GM19023 (cell line): ENCODE measurements at regions not wholly inside any gene's neighbourhood (a gene's known extent, or its start where the extent isn't known, plus 50 kb on each side); places are given as distances from the start of the nearest gene placed in this dataset.
"Not testable (repeated sequence)": the region's sequence is repeated elsewhere in the genome, so short reads cannot be mapped to it uniquely, and the experiment has no call there.

ENCODE experiments used
- ATAC-seq: cut with Tn5 transposase; IDR thresholded peaks from one replicate; pipeline ENCODE4 v1.9.1; 2021; ENCODE audit warnings: mild to moderate bottlenecking, moderate library complexity; ENCODE audit not compliant: unreplicated experiment

GRCh38 chr11:26839911-26840698 lies 118.2 kb upstream of the SLC5A12 start:
- ATAC-seq = no peak

DNA sequence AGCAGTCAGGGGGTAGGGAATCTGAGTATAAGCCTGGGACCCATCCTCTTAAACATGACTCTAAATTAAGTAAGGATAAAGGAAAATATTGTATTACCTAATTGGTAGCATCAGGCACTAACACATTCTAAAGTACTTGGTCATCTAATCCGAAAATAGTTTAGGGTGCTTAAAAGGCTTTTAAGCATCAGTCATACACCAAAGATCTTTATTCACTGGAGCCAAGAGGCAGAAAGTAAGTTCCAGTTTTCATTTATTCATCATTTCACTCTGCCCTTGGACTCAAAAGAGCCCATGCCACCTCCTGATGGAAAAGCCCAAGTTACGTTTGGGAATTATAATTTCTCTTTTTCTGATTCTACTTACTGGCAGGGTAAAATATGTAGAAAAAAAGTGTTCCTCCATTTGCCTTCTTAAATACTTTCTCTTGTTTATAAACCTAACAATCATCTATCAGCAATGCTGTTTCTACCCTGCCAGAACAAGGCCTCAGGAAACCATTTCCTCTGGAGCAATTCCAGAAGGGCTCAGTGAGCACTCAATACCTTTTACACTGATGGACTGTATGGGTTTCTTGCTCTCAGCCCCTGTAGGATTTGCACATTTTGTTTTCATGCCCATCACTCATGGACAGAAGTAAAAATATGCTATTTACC lies 120.1 kb upstream of the SLC5A12 start:
- ATAC-seq = no peak

DNA sequence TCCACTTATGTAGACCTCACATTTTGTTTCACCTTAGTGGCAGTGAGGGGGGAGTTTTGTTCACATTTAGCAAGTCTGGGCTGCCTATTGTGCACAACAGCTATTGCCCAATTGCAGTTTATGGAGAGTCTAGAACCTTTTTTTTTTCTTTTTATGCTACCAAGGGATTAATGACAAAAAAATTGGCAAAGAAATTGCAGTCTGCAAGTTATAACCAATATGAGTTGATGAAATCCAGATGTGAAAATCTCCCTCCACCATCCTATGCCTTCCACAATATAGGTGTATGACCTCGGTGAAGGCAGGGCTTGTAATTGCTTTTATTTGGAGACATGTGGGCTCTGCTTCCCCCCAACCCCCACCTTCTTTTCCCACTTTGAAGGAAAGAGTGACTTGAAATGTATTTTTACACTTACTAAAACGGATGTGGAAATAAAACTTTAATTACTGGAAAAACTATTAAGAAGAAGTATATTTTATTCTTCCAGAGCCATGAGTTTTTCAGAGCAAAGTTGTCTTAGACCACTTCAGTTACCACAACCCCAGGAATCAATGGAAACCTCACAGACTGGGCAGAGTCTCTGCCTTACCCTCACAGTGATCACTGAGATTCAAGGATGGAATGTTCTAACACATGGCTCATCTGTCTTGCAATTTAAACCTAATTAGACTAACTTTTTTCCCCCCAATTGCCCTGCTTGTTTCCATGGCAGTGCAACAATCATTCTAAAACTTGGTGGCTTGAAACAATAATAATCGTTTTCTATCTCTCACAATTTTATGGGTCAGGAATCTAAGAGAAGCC lies 120.8 kb upstream of the SLC5A12 start:
- no peak for ATAC-seq

GRCh38 chr11:26843539-26843938 lies 121.7 kb upstream of the SLC5A12 start:
- ATAC-seq = no peak

GRCh38 chr11:26844963-26845362 lies 123.1 kb upstream of the SLC5A12 start:
- no peak for ATAC-seq

GRCh38 chr11:26846227-26846626 lies 124.4 kb upstream of the SLC5A12 start:
- no peak for ATAC-seq

DNA sequence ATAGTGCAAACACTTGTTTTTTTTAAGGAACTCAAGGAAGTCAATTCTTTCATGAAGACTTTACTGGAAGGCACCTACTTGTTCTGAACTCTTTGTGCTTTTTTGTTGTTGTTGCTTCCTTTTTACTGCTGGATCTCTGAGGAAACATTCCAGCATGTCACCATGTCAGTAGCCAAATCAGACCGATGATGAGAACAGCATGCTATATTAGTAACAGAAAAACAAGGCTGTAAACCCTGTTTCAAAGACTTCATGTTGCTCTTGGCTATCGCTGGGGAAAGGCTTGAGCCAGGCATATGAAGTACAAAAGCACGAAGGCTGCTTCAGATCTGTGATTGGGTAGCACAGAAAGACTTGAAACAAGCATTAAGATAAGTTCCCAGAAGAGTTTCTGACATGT lies 125.6 kb upstream of the SLC5A12 start:
- no peak for ATAC-seq

DNA sequence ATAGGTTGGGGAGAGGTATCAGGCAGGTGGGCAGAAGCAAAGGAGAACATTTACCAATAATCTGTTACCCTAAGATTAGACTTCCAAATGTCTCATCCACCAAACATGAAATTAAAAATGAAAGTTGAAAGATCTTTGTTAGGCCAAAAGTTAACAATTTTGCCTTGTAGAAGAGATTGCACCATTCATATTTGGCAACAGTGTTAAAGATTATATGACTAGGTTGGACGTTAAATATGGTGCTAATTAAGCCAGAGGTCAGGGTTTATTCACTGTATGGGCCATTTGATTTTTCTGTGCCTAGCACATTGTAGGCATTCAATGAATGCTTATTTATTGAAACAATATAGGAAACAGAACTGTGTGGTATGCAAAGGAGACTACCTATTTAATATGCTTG lies 126.1 kb upstream of the SLC5A12 start:
- no peak for ATAC-seq

GRCh38 chr11:26849036-26849435 lies 127.2 kb upstream of the SLC5A12 start:
- ATAC-seq = no peak

DNA sequence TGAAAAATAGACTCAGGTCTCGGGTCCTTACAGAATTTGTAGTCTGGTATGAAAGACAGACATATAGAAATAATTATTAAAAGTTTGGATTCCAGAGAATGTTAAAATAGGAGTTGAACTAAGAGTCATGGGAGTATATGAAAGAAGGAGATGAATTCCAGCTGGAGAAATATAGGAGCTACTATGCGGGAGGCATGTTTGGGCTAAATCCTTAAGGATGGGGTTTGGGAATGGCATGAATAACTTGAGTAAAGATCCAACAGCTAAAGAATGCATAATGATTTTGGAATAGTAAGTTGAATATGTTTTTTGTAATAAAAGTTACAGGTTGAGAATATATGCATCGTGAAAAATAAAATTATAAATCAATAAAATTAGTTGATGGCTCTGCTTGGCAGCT lies 129.4 kb upstream of the SLC5A12 start:
- ATAC-seq = no peak

GRCh38 chr11:26851696-26852095 lies 129.8 kb upstream of the SLC5A12 start:
- no peak for ATAC-seq

- ATAC-seq = no peak
Observed at GRCh38 chr11:26858098-26858497, 135.8 kb upstream of the FIBIN start.

DNA sequence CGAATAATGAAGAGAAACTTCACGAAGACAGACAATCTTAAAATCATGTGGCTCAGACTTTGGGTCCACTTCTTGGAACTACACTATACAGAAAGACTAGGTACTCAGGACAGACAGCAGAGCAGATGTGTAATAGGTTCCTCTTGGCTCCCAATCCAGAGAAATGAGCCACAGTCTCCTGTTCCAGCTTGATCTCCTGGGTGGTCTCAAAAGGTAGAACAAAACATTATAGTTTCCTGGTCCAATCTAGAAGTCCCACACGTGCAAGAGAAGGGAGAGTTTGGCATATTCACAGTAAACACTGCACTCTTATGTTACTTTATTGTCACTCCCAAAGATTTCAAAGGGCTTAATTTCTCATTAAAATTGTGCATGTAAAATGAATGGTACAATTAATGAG lies 134.5 kb upstream of the FIBIN start:
- no peak for ATAC-seq

DNA sequence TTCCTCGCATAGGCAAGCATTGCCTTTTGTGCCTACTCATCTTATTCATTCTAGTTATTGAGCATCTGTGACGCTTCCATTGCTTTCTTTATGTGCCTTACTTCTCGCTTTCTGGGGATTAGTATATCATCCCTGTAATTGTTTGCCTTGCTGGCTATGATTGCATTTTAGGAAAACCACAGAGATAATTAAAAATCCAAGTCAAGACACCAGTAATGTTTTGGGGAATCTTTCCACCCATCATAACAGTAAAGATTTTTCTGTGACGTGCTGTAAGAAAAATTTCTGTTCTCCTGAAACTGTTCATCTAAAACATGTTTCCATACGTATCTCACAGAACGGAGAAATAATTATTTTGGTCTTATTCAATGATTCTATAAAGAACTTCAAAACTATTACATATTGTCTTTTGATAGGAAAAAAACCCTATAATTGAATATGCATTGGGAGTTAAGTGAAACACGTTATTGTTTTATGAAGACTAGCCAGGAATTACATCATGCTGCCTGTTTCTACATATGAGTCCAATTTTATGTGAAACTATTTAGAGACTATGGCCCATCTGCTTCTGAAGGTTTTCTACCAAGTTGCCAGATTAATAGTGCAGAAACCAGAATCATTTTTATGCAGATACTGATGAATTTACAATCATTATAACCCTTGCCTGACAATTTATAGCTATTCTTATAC lies 133.7 kb upstream of the FIBIN start:
- ATAC-seq = no peak

DNA sequence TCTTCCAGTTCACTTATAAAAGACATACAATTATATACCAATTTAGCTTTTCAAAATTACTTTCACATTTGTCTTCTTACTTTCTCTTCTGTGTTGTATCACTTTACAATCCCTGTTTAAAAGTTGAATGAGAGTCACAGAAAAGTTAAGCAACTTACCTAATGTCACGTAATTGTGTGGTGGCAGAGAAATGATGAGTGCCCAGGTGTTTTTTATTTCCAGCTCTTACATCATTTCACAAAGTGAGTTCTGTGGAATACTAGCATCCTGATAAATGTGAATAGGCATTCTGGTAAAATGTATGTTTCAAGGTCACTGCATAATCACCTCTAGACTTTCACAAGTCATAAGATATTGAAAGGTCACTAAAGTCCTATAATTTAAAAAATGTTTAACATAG lies 133.0 kb upstream of the FIBIN start:
- ATAC-seq = no peak

- ATAC-seq = no peak
Observed at GRCh38 chr11:26862801-26863200, 131.1 kb upstream of the FIBIN start.

GRCh38 chr11:26865703-26866102 lies 128.2 kb upstream of the FIBIN start:
- no peak for ATAC-seq

DNA sequence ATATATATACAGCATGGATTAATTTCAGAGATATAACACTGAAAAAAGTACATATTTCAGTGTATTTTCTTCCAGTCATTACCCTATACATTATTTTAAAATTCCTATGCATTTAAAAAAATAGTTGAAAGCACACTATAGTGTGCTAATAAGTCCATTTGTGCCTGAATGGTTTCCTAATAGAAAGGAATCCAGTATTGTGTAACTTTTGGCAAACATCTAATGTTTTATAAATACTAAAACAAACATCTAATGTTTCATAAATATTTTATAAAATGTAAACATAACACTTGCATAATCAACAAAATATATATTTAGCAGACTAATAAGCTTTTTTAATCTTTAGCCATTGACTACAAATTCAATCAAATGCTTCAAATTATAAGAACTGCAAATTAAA lies 126.6 kb upstream of the FIBIN start:
- ATAC-seq = no peak

GRCh38 chr11:26878959-26879581 lies 114.8 kb upstream of the FIBIN start:
- ATAC-seq = no peak

GRCh38 chr11:26882363-26882880 lies 111.5 kb upstream of the FIBIN start:
- not testable (repeated sequence) for ATAC-seq

DNA sequence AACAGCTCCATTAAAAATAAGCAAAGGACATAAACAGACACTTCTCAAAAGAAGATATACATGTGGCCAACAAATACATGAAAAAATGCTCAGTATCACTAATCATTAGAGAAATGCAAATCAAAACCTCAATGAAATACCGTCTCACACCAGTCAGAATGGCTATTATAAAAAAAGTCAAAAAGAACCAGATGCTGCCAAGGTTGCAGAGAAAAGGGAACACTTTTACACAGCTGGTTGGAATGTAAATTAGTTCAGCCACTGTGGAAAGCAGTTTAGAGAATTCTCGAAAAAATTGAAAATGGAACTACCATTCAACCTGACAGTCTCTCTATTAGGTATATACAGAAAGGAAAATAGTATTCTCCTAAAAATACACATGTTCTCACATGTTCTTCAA lies 102.4 kb upstream of the FIBIN start:
- ATAC-seq = no peak
